BE2C (cell line): ENCODE measurements at regions not wholly inside any gene's neighbourhood (a gene's known extent, or its start where the extent isn't known, plus 50 kb on each side); places are given as distances from the start of the nearest gene placed in this dataset.
A peak's percentile ranks its signal among the peaks of the same experiment; 100 is the strongest.

Experiments
- DNase-seq: peaks from one replicate; pipeline ENCODE4 v3.0.0-alpha.2; 2020
- H3K27me3 ChIP-seq: fragments of 250-450 bp; sonication (Bioruptor Pico); 2 replicates; pipeline ENCODE4 v1.5.1; 2020; ENCODE audit warnings: mild to moderate bottlenecking
- H3K36me3 ChIP-seq: fragments of 250-450 bp; sonication (Bioruptor Pico); 2 replicates; pipeline ENCODE4 v1.5.1; 2020; ENCODE audit warnings: mild to moderate bottlenecking
- H3K4me1 ChIP-seq: fragments of 250-450 bp; sonication (Bioruptor Pico); 2 replicates; pipeline ENCODE4 v1.5.1; 2020
- H3K4me3 ChIP-seq: 2 replicates; pipeline ENCODE4 v1.5.1; 2011; ENCODE audit warnings: low read depth, low read length
- H3K9me3 ChIP-seq: fragments of 250-450 bp; sonication (Bioruptor Pico); 2 replicates; pipeline ENCODE4 v1.5.1; 2020
- TF ChIP-seq, protein P1 (sequence below): IDR thresholded peaks from 2 replicates; pipeline ENCODE4 v1.5.1; 2012; ENCODE audit warnings: mild to moderate bottlenecking, low read depth, low read length

DNA sequence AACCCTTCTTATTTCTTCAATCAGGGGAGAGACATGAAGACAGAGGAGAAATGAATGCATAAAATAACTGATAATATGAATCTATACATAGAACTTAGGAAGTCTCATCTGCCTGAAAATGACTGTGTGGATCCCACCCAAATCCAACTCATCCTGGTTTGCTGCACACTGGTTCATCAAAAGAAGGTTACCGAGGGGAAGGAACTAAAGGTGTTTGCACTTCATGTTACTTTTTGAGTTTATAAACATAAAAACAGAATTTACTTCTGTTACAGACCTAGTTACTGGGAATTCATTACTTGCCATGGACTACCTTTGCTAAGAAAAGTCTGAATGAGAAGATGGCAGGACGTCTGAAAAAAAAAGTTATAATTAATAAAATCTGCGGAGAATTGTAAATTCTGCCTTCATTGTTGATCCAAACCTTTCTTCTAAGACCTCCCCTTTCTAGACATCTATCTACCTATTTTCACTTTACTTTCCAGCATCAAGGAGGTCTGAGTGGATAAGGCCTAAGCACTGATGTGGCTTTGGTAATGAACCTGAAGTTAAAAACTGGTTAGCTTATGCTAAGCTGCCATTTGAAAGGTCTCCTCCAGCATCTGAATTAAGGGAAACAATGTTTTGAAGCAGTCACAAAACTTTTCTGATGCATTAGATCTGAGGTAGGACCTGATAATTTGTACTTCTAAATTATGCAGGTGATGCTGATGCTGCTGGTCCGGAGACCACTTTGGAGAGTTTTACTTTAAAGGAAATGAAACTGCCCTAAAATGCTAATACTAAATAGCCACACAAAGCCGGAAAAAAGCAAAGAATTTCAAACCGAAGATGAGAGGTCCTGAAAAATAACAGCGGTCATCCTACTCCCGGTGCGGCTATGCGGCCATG, 84.0 kb downstream of the HFE start:
- no peaks in the 10 kb centered on the region for H3K4me1 ChIP-seq
- H3K9me3 ChIP-seq, result no peaks in the 10 kb centered on the region
- no peaks in the 10 kb centered on the region for H3K36me3 ChIP-seq
- DNase-seq, result no peak
- H3K4me3 ChIP-seq, result peak overlapping the region; percentile 86
- no peaks in the 10 kb centered on the region for H3K27me3 ChIP-seq
- TF ChIP-seq, protein P1, sequence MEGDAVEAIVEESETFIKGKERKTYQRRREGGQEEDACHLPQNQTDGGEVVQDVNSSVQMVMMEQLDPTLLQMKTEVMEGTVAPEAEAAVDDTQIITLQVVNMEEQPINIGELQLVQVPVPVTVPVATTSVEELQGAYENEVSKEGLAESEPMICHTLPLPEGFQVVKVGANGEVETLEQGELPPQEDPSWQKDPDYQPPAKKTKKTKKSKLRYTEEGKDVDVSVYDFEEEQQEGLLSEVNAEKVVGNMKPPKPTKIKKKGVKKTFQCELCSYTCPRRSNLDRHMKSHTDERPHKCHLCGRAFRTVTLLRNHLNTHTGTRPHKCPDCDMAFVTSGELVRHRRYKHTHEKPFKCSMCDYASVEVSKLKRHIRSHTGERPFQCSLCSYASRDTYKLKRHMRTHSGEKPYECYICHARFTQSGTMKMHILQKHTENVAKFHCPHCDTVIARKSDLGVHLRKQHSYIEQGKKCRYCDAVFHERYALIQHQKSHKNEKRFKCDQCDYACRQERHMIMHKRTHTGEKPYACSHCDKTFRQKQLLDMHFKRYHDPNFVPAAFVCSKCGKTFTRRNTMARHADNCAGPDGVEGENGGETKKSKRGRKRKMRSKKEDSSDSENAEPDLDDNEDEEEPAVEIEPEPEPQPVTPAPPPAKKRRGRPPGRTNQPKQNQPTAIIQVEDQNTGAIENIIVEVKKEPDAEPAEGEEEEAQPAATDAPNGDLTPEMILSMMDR, result no peak

DNA sequence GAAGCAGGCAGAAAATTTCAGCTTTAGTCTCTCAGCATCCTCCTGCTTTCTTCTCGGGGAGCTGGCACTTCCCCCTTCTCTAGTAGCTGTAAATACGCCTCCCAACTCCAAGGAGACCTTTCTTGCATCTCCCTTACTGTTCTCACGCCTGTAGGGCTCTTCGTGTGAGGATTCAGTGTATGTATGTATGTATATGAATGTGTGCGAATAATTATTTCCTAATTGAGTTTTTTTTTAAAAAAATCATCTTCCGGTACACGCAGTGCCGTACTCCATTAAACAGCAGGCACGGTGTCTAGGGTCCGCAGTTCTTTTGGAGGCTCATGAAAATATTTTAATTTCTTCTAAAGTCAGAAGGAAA, 85.4 kb downstream of the HFE start:
- DNase-seq, result no peak
- Histone ChIP-seq H3K4me1 (no peaks in the 10 kb centered on the region), H3K36me3 (no peaks in the 10 kb centered on the region), H3K9me3 (no peaks in the 10 kb centered on the region), H3K27me3 (no peaks in the 10 kb centered on the region), H3K4me3 (peak overlapping the region; percentile 86)
- TF ChIP-seq, protein P1, result no peak

- H3K4me1 ChIP-seq, result no peaks in the 10 kb centered on the region
- H3K4me3 ChIP-seq, result no peak overlapping the region; the same call in 1 of the 2 replicates
- H3K27me3 ChIP-seq, result no peaks in the 10 kb centered on the region
- no peaks in the 10 kb centered on the region for H3K36me3 ChIP-seq
- H3K9me3 ChIP-seq, result no peaks in the 10 kb centered on the region
- DNase-seq, result no peak
- TF ChIP-seq, protein P1, result no peak
Observed at GRCh38 chr6:26173836-26174145, 86.6 kb downstream of the HFE start.

DNA sequence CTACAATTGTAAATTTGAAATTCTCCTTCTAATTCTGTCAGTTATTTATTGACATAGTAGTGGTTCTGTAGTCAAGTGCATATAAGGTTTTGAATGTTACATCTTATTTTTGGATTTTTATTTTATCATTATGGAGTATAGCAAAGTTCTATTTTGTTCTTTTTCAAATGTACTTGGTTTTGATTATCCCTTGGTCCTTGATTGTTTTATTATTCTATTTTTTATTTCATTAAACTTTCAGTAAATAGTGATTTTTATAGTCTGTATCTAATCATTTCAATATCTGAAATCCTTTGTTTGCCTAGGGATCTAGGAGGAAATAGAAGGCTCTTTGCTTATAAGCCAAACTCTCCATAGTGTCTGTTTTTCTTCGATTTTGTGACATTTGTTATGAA, 87.8 kb downstream of the HFE start:
- Histone ChIP-seq H3K27me3 (no peaks in the 10 kb centered on the region), H3K36me3 (no peaks in the 10 kb centered on the region), H3K9me3 (no peaks in the 10 kb centered on the region), H3K4me3 (no peak overlapping the region), H3K4me1 (no peaks in the 10 kb centered on the region)
- TF ChIP-seq, protein P1, result no peak
- no peak for DNase-seq

GRCh38 chr6:26175428-26176181, 88.4 kb downstream of the HFE start:
- TF ChIP-seq, protein P1, result peak; percentile 76

GRCh38 chr6:26179675-26180074, 92.4 kb downstream of the HFE start:
- DNase-seq, result no peak
- H3K4me1 ChIP-seq, result peaks cover 5% of the 10 kb centered on the region; the same call in 1 of the 2 replicates
- H3K27me3 ChIP-seq, result no peaks in the 10 kb centered on the region
- H3K36me3 ChIP-seq, result no peaks in the 10 kb centered on the region
- TF ChIP-seq, protein P1, result no peak
- no peaks in the 10 kb centered on the region for H3K9me3 ChIP-seq
- H3K4me3 ChIP-seq, result no peak overlapping the region

More at GRCh38 chr6:26175428-26176181, 88.4 kb downstream of the HFE start:
- Histone ChIP-seq H3K4me1 (no peaks in the 10 kb centered on the region), H3K9me3 (no peaks in the 10 kb centered on the region), H3K4me3 (no peak overlapping the region), H3K27me3 (no peaks in the 10 kb centered on the region), H3K36me3 (no peaks in the 10 kb centered on the region)
- peak; percentile 43 for DNase-seq
